Endothelial cell (in vitro differentiated cells): ENCODE measurements at regions not wholly inside any gene's neighbourhood (a gene's known extent, or its start where the extent isn't known, plus 50 kb on each side); places are given as distances from the start of the nearest gene placed in this dataset.

Experiments
- DNase-seq: peaks from one replicate; pipeline ENCODE4 v3.0.0; 2021; ENCODE audit warnings: low spot score
- H3K27ac Mint-ChIP-seq: one replicate; pipeline ENCODE4 v1.8.0; 2021; ENCODE audit warnings: mixed read lengths, inconsistent platforms; ENCODE audit not compliant: unreplicated experiment
- H3K27me3 Mint-ChIP-seq: one replicate; pipeline ENCODE4 v1.8.0; 2021; ENCODE audit warnings: mild to moderate bottlenecking, moderate library complexity, mixed read lengths, inconsistent platforms; ENCODE audit not compliant: unreplicated experiment
- H3K36me3 Mint-ChIP-seq: one replicate; pipeline ENCODE4 v1.8.0; 2021; ENCODE audit warnings: mild to moderate bottlenecking, low read depth, mixed read lengths, inconsistent platforms; ENCODE audit not compliant: unreplicated experiment
- H3K4me1 Mint-ChIP-seq: one replicate; pipeline ENCODE4 v1.8.0; 2021; ENCODE audit warnings: mild to moderate bottlenecking, mixed read lengths, inconsistent platforms; ENCODE audit not compliant: unreplicated experiment
- H3K4me3 Mint-ChIP-seq: one replicate; pipeline ENCODE4 v1.8.0; 2021; ENCODE audit warnings: mild to moderate bottlenecking, mixed read lengths, inconsistent platforms; ENCODE audit not compliant: unreplicated experiment
- H3K9me3 Mint-ChIP-seq: one replicate; pipeline ENCODE4 v1.8.0; 2021; ENCODE audit warnings: mixed read lengths, inconsistent platforms; ENCODE audit not compliant: unreplicated experiment
- CTCF ChIP-seq: fragments of 200-600 bp; sonication (generic); IDR thresholded peaks from one replicate; pipeline ENCODE4 v1.5.0; 2021; ENCODE audit warnings: antibody characterized with exemption; ENCODE audit not compliant: unreplicated experiment

GRCh38 chr1:93811326-93812065 lies 67.5 kb downstream of the DNTTIP2 start:
- Mint-ChIP-seq H3K27me3 (no peaks in the 10 kb centered on the region), H3K36me3 (peaks cover 9% of the 10 kb centered on the region), H3K9me3 (no peaks in the 10 kb centered on the region), H3K4me1 (peaks cover 30% of the 10 kb centered on the region), H3K4me3 (no peak overlapping the region), H3K27ac (no peak overlapping the region)
- no peak for TF ChIP-seq CTCF
- no peak for DNase-seq

- H3K4me1 Mint-ChIP-seq: peaks cover 33% of the 10 kb centered on the region
- peaks cover 9% of the 10 kb centered on the region for H3K36me3 Mint-ChIP-seq
- H3K27ac Mint-ChIP-seq: no peak overlapping the region
- no peak for DNase-seq
- no peaks in the 10 kb centered on the region for H3K27me3 Mint-ChIP-seq
- H3K4me3 Mint-ChIP-seq: no peak overlapping the region
- H3K9me3 Mint-ChIP-seq: no peaks in the 10 kb centered on the region
- no peak for TF ChIP-seq CTCF
Measured at GRCh38 chr1:93810316-93810715, 68.7 kb downstream of the DNTTIP2 start.

DNA sequence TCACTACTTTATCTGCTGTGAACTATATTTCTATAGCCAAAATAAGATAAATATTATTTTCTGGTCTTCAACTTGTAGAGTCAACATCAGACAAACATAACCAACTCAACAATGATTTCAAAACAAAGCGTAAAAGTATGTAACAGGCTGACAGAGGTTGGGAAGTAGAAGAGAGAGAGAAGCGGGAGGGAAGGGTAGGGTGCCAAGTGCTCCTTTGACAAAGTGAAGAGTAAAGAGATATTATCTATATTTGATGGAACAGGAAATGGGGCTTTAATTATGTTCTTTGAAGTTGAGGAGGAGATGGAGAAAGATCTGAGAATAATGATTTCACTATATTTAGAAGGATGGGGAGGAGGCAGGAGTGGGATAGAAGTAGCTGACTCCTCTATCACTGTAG lies 70.1 kb downstream of the DNTTIP2 start:
- H3K27me3 Mint-ChIP-seq: no peaks in the 10 kb centered on the region
- no peak for DNase-seq
- H3K36me3 Mint-ChIP-seq: peaks cover 9% of the 10 kb centered on the region
- H3K4me1 Mint-ChIP-seq: peaks cover 24% of the 10 kb centered on the region
- H3K9me3 Mint-ChIP-seq: no peaks in the 10 kb centered on the region
- no peak overlapping the region for H3K4me3 Mint-ChIP-seq
- no peak overlapping the region for H3K27ac Mint-ChIP-seq
- TF ChIP-seq CTCF: no peak

GRCh38 chr1:93807311-93807930 lies 71.6 kb downstream of the DNTTIP2 start:
- Mint-ChIP-seq H3K27ac (no peak overlapping the region), H3K4me1 (peaks cover 26% of the 10 kb centered on the region), H3K9me3 (no peaks in the 10 kb centered on the region), H3K36me3 (peaks cover 9% of the 10 kb centered on the region), H3K4me3 (no peak overlapping the region), H3K27me3 (no peaks in the 10 kb centered on the region)
- no peak for TF ChIP-seq CTCF
- no peak for DNase-seq

- no peak for DNase-seq
- Mint-ChIP-seq H3K36me3 (peaks cover 9% of the 10 kb centered on the region), H3K9me3 (no peaks in the 10 kb centered on the region), H3K4me1 (peaks cover 12% of the 10 kb centered on the region), H3K27ac (no peak overlapping the region), H3K27me3 (no peaks in the 10 kb centered on the region), H3K4me3 (no peak overlapping the region)
- no peak for TF ChIP-seq CTCF
Measured at GRCh38 chr1:93805027-93805610, 73.9 kb downstream of the DNTTIP2 start.
